A673 (cell line): ENCODE measurements at regions not wholly inside any gene's neighbourhood (a gene's known extent, or its start where the extent isn't known, plus 50 kb on each side); places are given as distances from the start of the nearest gene placed in this dataset.

Experiments
- BruUV-seq: library from RNA; stranded (reverse); fragments of 400-500 nt; replicated peaks from 2 replicates; lab custom pipeline; 2021; lab: Mats Ljungman, UMichigan
- CTCF ChIA-PET: fragments of 300-600 bp; sonication (Branson Sonifier 250); formaldehyde crosslinking; loops from one replicate; lab custom pipeline; 2022; ENCODE audit warnings: antibody characterized with exemption; lab: Charles Lee
- POLR2A ChIA-PET: fragments of 300-600 bp; sonication (Branson Sonifier 250); formaldehyde crosslinking; loops from one replicate; lab custom pipeline; 2022; ENCODE audit warnings: antibody characterized with exemption; ENCODE audit not compliant: low non-redundant PET; lab: Charles Lee
- DNase-seq: peaks from one replicate; pipeline ENCODE4 v3.0.0-alpha.2; 2015; ENCODE audit warnings: low spot score
- H3K27ac ChIP-seq: fragments of 200-600 bp; sonication (generic); 2 replicates; pipeline ENCODE4 v1.5.1; 2016; ENCODE audit warnings: mixed run types, low read depth, mild to moderate bottlenecking, mixed read lengths, antibody characterized with exemption, low read length; ENCODE audit not compliant: poor library complexity, severe bottlenecking
- H3K27me3 ChIP-seq: fragments of 200-600 bp; sonication (generic); replicated peaks from 2 replicates; pipeline ENCODE4 v1.6.1; 2017; ENCODE audit warnings: mixed run types, low read depth, mild to moderate bottlenecking, mixed read lengths, antibody characterized with exemption, low read length; ENCODE audit not compliant: insufficient read depth, poor library complexity
- H3K36me3 ChIP-seq: fragments of 200-600 bp; sonication (generic); 2 replicates; pipeline ENCODE4 v1.6.1; 2016; ENCODE audit warnings: mixed run types, mild to moderate bottlenecking, mixed read lengths, antibody characterized with exemption, low read length; ENCODE audit not compliant: insufficient read depth, poor library complexity, severe bottlenecking
- H3K4me1 ChIP-seq: fragments of 200-600 bp; sonication (generic); 2 replicates; pipeline ENCODE4 v1.6.1; 2017; ENCODE audit warnings: mixed run types, mild to moderate bottlenecking, mixed read lengths, antibody characterized with exemption, low read length; ENCODE audit not compliant: insufficient read depth, poor library complexity, severe bottlenecking
- H3K4me3 ChIP-seq: fragments of 200-600 bp; sonication (generic); 2 replicates; pipeline ENCODE4 v1.5.1; 2016; ENCODE audit warnings: low read depth, mixed run types, mild to moderate bottlenecking, mixed read lengths, low read length; ENCODE audit not compliant: poor library complexity, severe bottlenecking
- H3K9me3 ChIP-seq: fragments of 200-600 bp; sonication (generic); 2 replicates; pipeline ENCODE4 v1.6.1; 2016; ENCODE audit warnings: mixed run types, low read depth, mild to moderate bottlenecking, mixed read lengths, antibody characterized with exemption, low read length; ENCODE audit not compliant: poor library complexity, severe bottlenecking
- EZH2 ChIP-seq: fragments of 200-600 bp; sonication (generic); IDR thresholded peaks from 2 replicates; pipeline ENCODE4 v1.6.1; 2017; ENCODE audit warnings: borderline replicate concordance, low read depth, mild to moderate bottlenecking, mixed read lengths, antibody characterized with exemption, low read length; ENCODE audit not compliant: poor library complexity, severe bottlenecking
- intact Hi-C: fragments of 100-400 bp; cut with micrococcal nuclease; formaldehyde crosslinking; loops from one replicate; pipeline ENCODE4 v1.10.0; 2022; ENCODE audit not compliant: unreplicated experiment
- TF ChIP-seq, protein P1 (sequence below): fragments of 300-800, 200-600 bp; sonication (generic); conservative IDR thresholded peaks from 2 replicates; pipeline ENCODE4 v1.5.1; 2017; ENCODE audit warnings: low read depth, mild to moderate bottlenecking, antibody characterized with exemption, low read length, moderate library complexity, mixed read lengths

GRCh38 chr5:167051402-167051768, 1240.1 kb upstream of the WWC1 start:
- Histone ChIP-seq H3K9me3 (no peaks in the 10 kb centered on the region), H3K36me3 (no peaks in the 10 kb centered on the region), H3K27me3 (no peaks in the 10 kb centered on the region), H3K4me3 (no peak overlapping the region), H3K27ac (no peak overlapping the region), H3K4me1 (no peaks in the 10 kb centered on the region)
- no TSS peak for BruUV-seq
- intact Hi-C loops: loop anchor here (10.0 kb wide), 1 partner anchor 513 kb away; no protein-coding TSS in a partner anchor
- CTCF ChIA-PET: no interaction called here
- DNase-seq: no peak
- POLR2A ChIA-PET: interaction anchor here (0.6 kb wide), 1 partner anchor 477 kb away, joined by 3 read pairs; no protein-coding TSS in a partner anchor
- TF ChIP-seq EZH2: no peak
- TF ChIP-seq, protein P1, sequence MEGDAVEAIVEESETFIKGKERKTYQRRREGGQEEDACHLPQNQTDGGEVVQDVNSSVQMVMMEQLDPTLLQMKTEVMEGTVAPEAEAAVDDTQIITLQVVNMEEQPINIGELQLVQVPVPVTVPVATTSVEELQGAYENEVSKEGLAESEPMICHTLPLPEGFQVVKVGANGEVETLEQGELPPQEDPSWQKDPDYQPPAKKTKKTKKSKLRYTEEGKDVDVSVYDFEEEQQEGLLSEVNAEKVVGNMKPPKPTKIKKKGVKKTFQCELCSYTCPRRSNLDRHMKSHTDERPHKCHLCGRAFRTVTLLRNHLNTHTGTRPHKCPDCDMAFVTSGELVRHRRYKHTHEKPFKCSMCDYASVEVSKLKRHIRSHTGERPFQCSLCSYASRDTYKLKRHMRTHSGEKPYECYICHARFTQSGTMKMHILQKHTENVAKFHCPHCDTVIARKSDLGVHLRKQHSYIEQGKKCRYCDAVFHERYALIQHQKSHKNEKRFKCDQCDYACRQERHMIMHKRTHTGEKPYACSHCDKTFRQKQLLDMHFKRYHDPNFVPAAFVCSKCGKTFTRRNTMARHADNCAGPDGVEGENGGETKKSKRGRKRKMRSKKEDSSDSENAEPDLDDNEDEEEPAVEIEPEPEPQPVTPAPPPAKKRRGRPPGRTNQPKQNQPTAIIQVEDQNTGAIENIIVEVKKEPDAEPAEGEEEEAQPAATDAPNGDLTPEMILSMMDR: no peak

DNA sequence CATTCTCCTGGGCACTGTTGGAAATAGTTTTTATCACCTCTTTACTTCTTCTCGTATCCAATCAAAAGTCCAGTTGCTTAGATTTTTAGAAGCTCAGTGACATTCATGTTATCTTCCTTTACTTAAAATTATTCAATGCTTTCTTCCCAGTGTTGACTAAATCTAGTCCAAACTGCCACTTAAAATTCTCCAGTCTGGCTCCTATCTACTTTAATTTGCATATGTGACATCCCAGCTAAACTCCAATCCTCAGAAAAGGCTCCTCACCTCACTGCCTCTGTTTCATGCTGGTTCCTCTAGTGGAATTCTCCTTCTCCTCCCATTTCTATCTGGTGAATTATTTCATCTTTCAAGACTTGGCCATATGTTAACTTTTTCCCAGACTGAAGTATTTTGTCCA, 1238.7 kb upstream of the WWC1 start:
- no peak for DNase-seq
- intact Hi-C loops: loop anchor here (10.0 kb wide), 1 partner anchor 512 kb away; no protein-coding TSS in a partner anchor
- CTCF ChIA-PET: no interaction called here
- Histone ChIP-seq H3K9me3 (no peaks in the 10 kb centered on the region), H3K4me1 (no peaks in the 10 kb centered on the region), H3K36me3 (no peaks in the 10 kb centered on the region), H3K27me3 (no peaks in the 10 kb centered on the region), H3K27ac (no peak overlapping the region), H3K4me3 (no peak overlapping the region)
- BruUV-seq: no TSS peak
- no peak for TF ChIP-seq EZH2
- TF ChIP-seq, protein P1: no peak
- POLR2A ChIA-PET: no interaction called here

DNA sequence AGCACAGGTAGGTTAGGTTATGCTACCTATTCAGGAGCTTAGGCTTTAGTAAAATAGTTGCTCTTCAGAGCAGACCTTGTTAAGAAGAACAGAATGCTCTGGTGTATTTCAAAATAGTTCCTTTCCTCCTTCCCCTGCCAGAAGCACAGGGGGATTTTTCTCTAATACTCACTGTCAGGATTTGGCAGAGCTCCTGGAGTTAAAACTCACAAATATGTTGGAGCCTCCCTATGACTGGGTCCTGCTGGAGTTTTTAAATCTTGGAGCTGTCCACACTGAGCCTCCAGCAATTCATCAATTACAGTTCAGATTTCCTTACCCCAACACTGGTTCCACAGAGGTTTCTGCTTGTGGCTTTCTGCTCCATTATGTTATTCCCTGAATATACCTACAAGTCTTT, 1233.8 kb upstream of the WWC1 start:
- Histone ChIP-seq H3K4me1 (no peaks in the 10 kb centered on the region), H3K36me3 (no peaks in the 10 kb centered on the region), H3K9me3 (no peaks in the 10 kb centered on the region), H3K27me3 (no peaks in the 10 kb centered on the region), H3K4me3 (no peak overlapping the region), H3K27ac (no peak overlapping the region)
- no peak for DNase-seq
- POLR2A ChIA-PET: no interaction called here
- TF ChIP-seq, protein P1: no peak
- TF ChIP-seq EZH2: no peak
- CTCF ChIA-PET: no interaction called here
- BruUV-seq: no TSS peak
- intact Hi-C loops: loop anchor here (10.0 kb wide), 1 partner anchor 507 kb away; no protein-coding TSS in a partner anchor
